IMR-90 (cell line): ENCODE measurements at regions not wholly inside any gene's neighbourhood (a gene's known extent, or its start where the extent isn't known, plus 50 kb on each side); places are given as distances from the start of the nearest gene placed in this dataset.

Experiments
- ATAC-seq: fragments of 200-7000 bp; cut with Tn5 transposase; 2 replicates; pipeline ENCODE4 v1.9.1; 2020; ENCODE audit warnings: low read depth, mild to moderate bottlenecking, moderate library complexity
- BruUV-seq: library from RNA; stranded (reverse); fragments of 400-500 nt; replicated peaks from 2 replicates; lab custom pipeline; 2021; lab: Mats Ljungman, UMichigan
- CTCF ChIA-PET: fragments of 300-600 bp; formaldehyde crosslinking; extraction: SDS; loops from one replicate; lab custom pipeline; 2021; ENCODE audit warnings: antibody characterized with exemption; lab: Yijun Ruan, JAX
- POLR2A ChIA-PET: fragments of 300-600 bp; sonication (Branson Sonifier 250); formaldehyde crosslinking; loops from one replicate; lab custom pipeline; 2022; ENCODE audit warnings: antibody characterized with exemption; ENCODE audit not compliant: unreplicated experiment; lab: Charles Lee
- DNase-seq: peaks from one replicate; pipeline ENCODE4 v3.0.0; 2013
- H2AFZ ChIP-seq: replicated peaks from 2 replicates; pipeline ENCODE3; 2013; ENCODE audit warnings: low read length, mild to moderate bottlenecking; ENCODE audit not compliant: poor library complexity
- H2AK5ac ChIP-seq: 2 replicates; pipeline ENCODE4 v1.6.1; 2013; ENCODE audit warnings: low read depth, low read length, inconsistent platforms
- H2AK9ac ChIP-seq: replicated peaks from 2 replicates; pipeline ENCODE3; 2013; ENCODE audit warnings: mild to moderate bottlenecking, low read depth, low read length, moderate library complexity; ENCODE audit not compliant: poor library complexity
- H2BK120ac ChIP-seq: 2 replicates; pipeline ENCODE4 v1.6.1; 2013; ENCODE audit warnings: low read depth, low read length, inconsistent platforms
- H2BK15ac ChIP-seq: 3 replicates; pipeline ENCODE4 v1.6.1; 2013; ENCODE audit warnings: low read depth, low read length, inconsistent platforms
- H2BK20ac ChIP-seq: 2 replicates; pipeline ENCODE4 v1.6.1; 2013; ENCODE audit warnings: low read depth, mild to moderate bottlenecking, inconsistent platforms, low read length, moderate library complexity
- H2BK5ac ChIP-seq: 2 replicates; pipeline ENCODE4 v1.6.1; 2013; ENCODE audit warnings: mild to moderate bottlenecking, low read depth, low read length, inconsistent platforms; ENCODE audit not compliant: poor library complexity, severe bottlenecking
- H3K14ac ChIP-seq: replicated peaks from 2 replicates; pipeline ENCODE4 v1.6.1; 2013; ENCODE audit warnings: low read depth, low read length, inconsistent platforms
- H3K18ac ChIP-seq: 2 replicates; pipeline ENCODE4 v1.6.1; 2013; ENCODE audit warnings: low read depth, low read length, control low read depth
- H3K23ac ChIP-seq: 2 replicates; pipeline ENCODE4 v1.6.1; 2013; ENCODE audit warnings: low read depth, low read length, inconsistent platforms
- H3K27ac ChIP-seq: 2 replicates; pipeline ENCODE4 v1.5.1; 2013; ENCODE audit warnings: mild to moderate bottlenecking, control low read depth, low read length; ENCODE audit not compliant: insufficient read depth
- H3K27me3 ChIP-seq: 2 replicates; pipeline ENCODE4 v1.6.1; 2013; ENCODE audit warnings: low read length; ENCODE audit not compliant: control insufficient read depth, insufficient read depth
- H3K36me3 ChIP-seq: 2 replicates; pipeline ENCODE4 v1.6.1; 2013; ENCODE audit warnings: low read length, mixed read lengths; ENCODE audit not compliant: control insufficient read depth, insufficient read depth
- H3K4ac ChIP-seq: 2 replicates; pipeline ENCODE4 v1.6.1; 2013; ENCODE audit warnings: low read depth, low read length, inconsistent platforms
- H3K4me1 ChIP-seq: 2 replicates; pipeline ENCODE4 v1.6.1; 2013; ENCODE audit warnings: low read length, mixed read lengths; ENCODE audit not compliant: control insufficient read depth, insufficient read depth
- H3K4me2 ChIP-seq: 2 replicates; pipeline ENCODE4 v1.6.1; 2013; ENCODE audit warnings: low read depth, mild to moderate bottlenecking, control low read depth, low read length, moderate library complexity
- H3K4me3 ChIP-seq: 2 replicates; pipeline ENCODE4 v1.5.1; 2013; ENCODE audit warnings: low read depth, mild to moderate bottlenecking, control low read depth, low read length, moderate library complexity; ENCODE audit not compliant: insufficient read depth
- H3K56ac ChIP-seq: 2 replicates; pipeline ENCODE4 v1.6.1; 2013; ENCODE audit warnings: low read length, inconsistent platforms; ENCODE audit not compliant: insufficient read depth; ENCODE audit errors: extremely low read depth
- H3K79me1 ChIP-seq, 2 experiments: 2 replicates each; pipeline ENCODE4 v1.6.1; 2013; ENCODE audit warnings: low read length in 2 of 2, inconsistent platforms in 1 of 2, low read depth in 1 of 2
- H3K9ac ChIP-seq: 2 replicates; pipeline ENCODE4 v1.6.1; 2013; ENCODE audit warnings: low read depth, low read length, control low read depth
- H3K9me1 ChIP-seq: 2 replicates; pipeline ENCODE4 v1.6.1; 2013; ENCODE audit warnings: low read length, inconsistent platforms; ENCODE audit not compliant: insufficient read depth
- H3K9me3 ChIP-seq: 2 replicates; pipeline ENCODE4 v1.6.1; 2013; ENCODE audit warnings: low read length; ENCODE audit not compliant: control insufficient read depth, insufficient read depth
- H4K20me1 ChIP-seq: 2 replicates; pipeline ENCODE4 v1.6.1; 2013; ENCODE audit warnings: low read length, inconsistent platforms; ENCODE audit not compliant: insufficient read depth
- H4K5ac ChIP-seq: 2 replicates; pipeline ENCODE4 v1.6.1; 2013; ENCODE audit warnings: mild to moderate bottlenecking, low read depth, low read length, control low read depth
- H4K8ac ChIP-seq, 2 experiments: 2 replicates each; pipeline ENCODE4 v1.6.1; 2013; ENCODE audit warnings: low read depth in 2 of 2, low read length in 2 of 2, control low read depth in 1 of 2, inconsistent platforms in 1 of 2
- H4K91ac ChIP-seq: 2 replicates; pipeline ENCODE4 v1.6.1; 2013; ENCODE audit warnings: low read depth, low read length, inconsistent platforms; ENCODE audit not compliant: insufficient read depth
- BHLHE40 ChIP-seq: fragments of 150-350 bp; IDR thresholded peaks from 2 replicates; pipeline ENCODE4 v1.6.1; 2016; ENCODE audit warnings: mild to moderate bottlenecking, low read depth, low read length
- CEBPB ChIP-seq: IDR thresholded peaks from 2 replicates; pipeline ENCODE4 v1.6.1; 2012; ENCODE audit warnings: low read depth, low read length, improper control_type of control experiment
- CHD1 ChIP-seq: IDR thresholded peaks from 2 replicates; pipeline ENCODE4 v1.6.1; 2012; ENCODE audit warnings: low read depth, low read length, improper control_type of control experiment
- CTCF ChIP-seq: conservative IDR thresholded peaks from 2 replicates; pipeline ENCODE4 v1.5.1; 2012; ENCODE audit warnings: mild to moderate bottlenecking, low read depth, low read length, improper control_type of control experiment
- FOS ChIP-seq: fragments of 150-350 bp; IDR thresholded peaks from 2 replicates; pipeline ENCODE4 v1.6.1; 2016; ENCODE audit warnings: low read depth, low read length
- MAFK ChIP-seq: IDR thresholded peaks from 2 replicates; pipeline ENCODE4 v1.6.1; 2012; ENCODE audit warnings: low read depth, low read length, improper control_type of control experiment
- MAZ ChIP-seq: IDR thresholded peaks from 2 replicates; pipeline ENCODE4 v1.6.1; 2012; ENCODE audit warnings: low read depth, mild to moderate bottlenecking, low read length, improper control_type of control experiment, moderate library complexity, borderline replicate concordance
- MXI1 ChIP-seq: IDR thresholded peaks from 2 replicates; pipeline ENCODE4 v1.6.1; 2012; ENCODE audit warnings: low read depth, mild to moderate bottlenecking, low read length, moderate library complexity, borderline replicate concordance
- NFE2L2 ChIP-seq: fragments of 150-350 bp; IDR thresholded peaks from 2 replicates; pipeline ENCODE4 v1.6.1; 2016; ENCODE audit warnings: low read depth, mild to moderate bottlenecking, low read length
- POLR2A ChIP-seq: IDR thresholded peaks from 2 replicates; pipeline ENCODE4 v1.6.1; 2012; ENCODE audit warnings: mild to moderate bottlenecking, low read depth, low read length
- RAD21 ChIP-seq: IDR thresholded peaks from 2 replicates; pipeline ENCODE4 v1.6.1; 2012; ENCODE audit warnings: low read length, improper control_type of control experiment
- RCOR1 ChIP-seq: IDR thresholded peaks from 2 replicates; pipeline ENCODE4 v1.6.1; 2012; ENCODE audit warnings: mild to moderate bottlenecking, low read length, improper control_type of control experiment; ENCODE audit not compliant: insufficient replicate concordance
- RFX5 ChIP-seq: IDR thresholded peaks from 2 replicates; pipeline ENCODE4 v1.8.0; 2012; ENCODE audit warnings: low read depth, mild to moderate bottlenecking, low read length, moderate library complexity
- SMC3 ChIP-seq: fragments of 150-350 bp; IDR thresholded peaks from 2 replicates; pipeline ENCODE4 v1.6.1; 2016; ENCODE audit warnings: low read depth, mild to moderate bottlenecking, antibody characterized with exemption, low read length, moderate library complexity
- USF2 ChIP-seq: fragments of 150-350 bp; IDR thresholded peaks from 2 replicates; pipeline ENCODE4 v1.6.1; 2017; ENCODE audit warnings: mild to moderate bottlenecking, antibody characterized with exemption, low read length, low read depth
- WGBS, 2 experiments: methylation state at CpG; one replicate each; pipeline versions ENCODE4 v1.1.5 to v1.1.7; 2013; ENCODE audit warnings: missing lambda C conversion rate in 2 of 2; ENCODE audit not compliant: insufficient read length in 1 of 2; ENCODE audit errors: extremely low coverage in 2 of 2; 5-methylcytosine and 5-hydroxymethylcytosine counted together
- dilution Hi-C: fragments of 300-500 bp; cut with HindIII; formaldehyde crosslinking; loops from one replicate; pipeline ENCODE4 v1.14.3; 2018; ENCODE audit warnings: low sequenced_read_pairs; ENCODE audit not compliant: unreplicated experiment
- in situ Hi-C: fragments of 300-500 bp; cut with MboI; formaldehyde crosslinking; loops from 3 replicates; pipeline ENCODE4 v1.14.3; 2019; ENCODE audit warnings: low sequenced_read_pairs, inconsistent platforms, mixed read lengths
- intact Hi-C: fragments of 100-400 bp; cut with micrococcal nuclease; formaldehyde crosslinking; loops from 2 replicates; pipeline ENCODE4 v1.10.0; 2022
- TF ChIP-seq, protein P1 (sequence below): fragments of 150-350 bp; IDR thresholded peaks from 2 replicates; pipeline ENCODE4 v1.6.1; 2016; ENCODE audit warnings: low read depth, mild to moderate bottlenecking, low read length, moderate library complexity, borderline replicate concordance

- Histone ChIP-seq H3K79me1 (no peaks in the 10 kb centered on the region), H3K14ac (no peak overlapping the region), H3K4me2 (no peak overlapping the region), H3K27me3 (peaks cover 28% of the 10 kb centered on the region), H2BK15ac (no peak overlapping the region), H3K9me1 (no peaks in the 10 kb centered on the region), H3K4ac (no peak overlapping the region), H2AFZ (peak overlapping the region; percentile 19), H3K18ac (no peak overlapping the region), H4K91ac (no peak overlapping the region), H4K8ac (no peak overlapping the region), H2AK5ac (no peak overlapping the region), H3K9me3 (peaks cover 2% of the 10 kb centered on the region), H3K36me3 (no peaks in the 10 kb centered on the region), H2BK120ac (no peak overlapping the region), H3K4me3 (no peak overlapping the region), H2BK5ac (no peak overlapping the region), H4K5ac (no peak overlapping the region), H4K20me1 (no peaks in the 10 kb centered on the region), H3K4me1 (no peaks in the 10 kb centered on the region), H3K56ac (no peak overlapping the region), H3K23ac (no peak overlapping the region), H3K27ac (no peak overlapping the region), H3K9ac (no peak overlapping the region), H2BK20ac (no peak overlapping the region), H2AK9ac (no peak overlapping the region)
- intact Hi-C loops (no loop called here), in situ Hi-C loops (no loop called here), dilution Hi-C loops (no loop called here)
- ChIA-PET CTCF (no interaction called here), POLR2A (no interaction called here)
- DNase-seq (no peak), ATAC-seq (no peak)
- no peak for TF ChIP-seq BHLHE40
- no peak for TF ChIP-seq NFE2L2
- TF ChIP-seq, protein P1, sequence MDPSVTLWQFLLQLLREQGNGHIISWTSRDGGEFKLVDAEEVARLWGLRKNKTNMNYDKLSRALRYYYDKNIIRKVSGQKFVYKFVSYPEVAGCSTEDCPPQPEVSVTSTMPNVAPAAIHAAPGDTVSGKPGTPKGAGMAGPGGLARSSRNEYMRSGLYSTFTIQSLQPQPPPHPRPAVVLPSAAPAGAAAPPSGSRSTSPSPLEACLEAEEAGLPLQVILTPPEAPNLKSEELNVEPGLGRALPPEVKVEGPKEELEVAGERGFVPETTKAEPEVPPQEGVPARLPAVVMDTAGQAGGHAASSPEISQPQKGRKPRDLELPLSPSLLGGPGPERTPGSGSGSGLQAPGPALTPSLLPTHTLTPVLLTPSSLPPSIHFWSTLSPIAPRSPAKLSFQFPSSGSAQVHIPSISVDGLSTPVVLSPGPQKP = no peak
- no peak for TF ChIP-seq CEBPB
- TF ChIP-seq CTCF = no peak
- TF ChIP-seq SMC3 = no peak
- no peak for TF ChIP-seq MAFK
- TF ChIP-seq RAD21 = no peak
- no peak for TF ChIP-seq CHD1
- TF ChIP-seq MXI1 = no peak
- TF ChIP-seq MAZ = no peak
- TF ChIP-seq POLR2A = no peak
- TF ChIP-seq USF2 = no peak
- no peak for TF ChIP-seq FOS
- TF ChIP-seq RCOR1 = no peak
- no peak for TF ChIP-seq RFX5
- BruUV-seq = no TSS peak
- WGBS, 2 experiments = 64% methylated on average over 4 of the region's 6 CpGs; no CpG with 5 or more reads in 1 of the 2 experiments
Observed at GRCh38 chr22:27591060-27591459, 210.5 kb downstream of the MN1 start.
